ENCODE measurements at regions not wholly inside any gene's neighbourhood (a gene's known extent, or its start where the extent isn't known, plus 50 kb on each side); places are given as distances from the start of the nearest gene placed in this dataset.

- Histone ChIP-seq H3K4me1 (ENCODE audit: insufficient read depth, poor library complexity, severe bottlenecking) (no peaks in the 10 kb centered on the region), H3K9me3 (ENCODE audit: severe bottlenecking) (no peaks in the 10 kb centered on the region), H3K27me3 (ENCODE audit: insufficient read depth, poor library complexity, severe bottlenecking) (peaks cover 22% of the 10 kb centered on the region), H3K4me3 (ENCODE audit: severe bottlenecking) (no peak overlapping the region), H3K36me3 (ENCODE audit: low read depth) (no peaks in the 10 kb centered on the region), H3K27ac (ENCODE audit: poor library complexity, severe bottlenecking) (no peak overlapping the region)
- ATAC-seq (ENCODE audit: low read depth) (no peak), DNase-seq (ENCODE audit: low spot score) (no peak)
- TF ChIP-seq, protein P1, sequence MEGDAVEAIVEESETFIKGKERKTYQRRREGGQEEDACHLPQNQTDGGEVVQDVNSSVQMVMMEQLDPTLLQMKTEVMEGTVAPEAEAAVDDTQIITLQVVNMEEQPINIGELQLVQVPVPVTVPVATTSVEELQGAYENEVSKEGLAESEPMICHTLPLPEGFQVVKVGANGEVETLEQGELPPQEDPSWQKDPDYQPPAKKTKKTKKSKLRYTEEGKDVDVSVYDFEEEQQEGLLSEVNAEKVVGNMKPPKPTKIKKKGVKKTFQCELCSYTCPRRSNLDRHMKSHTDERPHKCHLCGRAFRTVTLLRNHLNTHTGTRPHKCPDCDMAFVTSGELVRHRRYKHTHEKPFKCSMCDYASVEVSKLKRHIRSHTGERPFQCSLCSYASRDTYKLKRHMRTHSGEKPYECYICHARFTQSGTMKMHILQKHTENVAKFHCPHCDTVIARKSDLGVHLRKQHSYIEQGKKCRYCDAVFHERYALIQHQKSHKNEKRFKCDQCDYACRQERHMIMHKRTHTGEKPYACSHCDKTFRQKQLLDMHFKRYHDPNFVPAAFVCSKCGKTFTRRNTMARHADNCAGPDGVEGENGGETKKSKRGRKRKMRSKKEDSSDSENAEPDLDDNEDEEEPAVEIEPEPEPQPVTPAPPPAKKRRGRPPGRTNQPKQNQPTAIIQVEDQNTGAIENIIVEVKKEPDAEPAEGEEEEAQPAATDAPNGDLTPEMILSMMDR (IDR thresholded peaks at IDR 0.05; ENCODE audit: poor library complexity, severe bottlenecking), result no peak
Measured at GRCh38 chr5:176719113-176719739, 71.9 kb downstream of the TSPAN17 start.

DNA sequence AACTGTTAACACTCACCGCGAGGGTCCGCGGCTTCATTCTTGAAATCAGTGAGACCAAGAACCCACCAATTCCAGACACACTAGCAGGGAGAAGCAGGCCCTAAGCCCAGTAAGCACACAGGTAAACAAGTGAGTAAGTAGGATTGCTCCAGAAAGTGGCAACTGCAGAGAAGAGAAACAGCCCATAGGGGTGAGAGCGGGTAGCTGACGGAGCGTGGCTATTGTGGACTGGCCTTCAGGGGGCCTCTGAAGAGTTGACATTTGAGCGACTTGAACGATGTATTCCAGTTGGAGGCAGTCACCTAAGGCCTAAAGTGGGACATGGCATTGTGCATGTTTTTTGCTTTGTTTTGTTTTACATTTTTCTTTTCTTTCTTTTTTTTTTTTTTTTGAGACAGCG, 74.2 kb downstream of the TSPAN17 start:
- no peak for DNase-seq (ENCODE audit: low spot score)
- no peak overlapping the region for H3K27ac ChIP-seq (ENCODE audit: poor library complexity, severe bottlenecking)
- no peaks in the 10 kb centered on the region for H3K36me3 ChIP-seq (ENCODE audit: low read depth)
- H3K4me3 ChIP-seq (ENCODE audit: severe bottlenecking), result no peak overlapping the region
- TF ChIP-seq, protein P1 (IDR thresholded peaks at IDR 0.05; ENCODE audit: poor library complexity, severe bottlenecking), result no peak
- no peak for ATAC-seq (ENCODE audit: low read depth)
- H3K4me1 ChIP-seq (ENCODE audit: insufficient read depth, poor library complexity, severe bottlenecking), result no peaks in the 10 kb centered on the region
- peaks cover 39% of the 10 kb centered on the region for H3K27me3 ChIP-seq (ENCODE audit: insufficient read depth, poor library complexity, severe bottlenecking)
- no peaks in the 10 kb centered on the region for H3K9me3 ChIP-seq (ENCODE audit: severe bottlenecking)

- ATAC-seq (ENCODE audit: low read depth), result no peak
- H3K4me3 ChIP-seq (ENCODE audit: severe bottlenecking), result no peak overlapping the region
- H3K27me3 ChIP-seq (ENCODE audit: insufficient read depth, poor library complexity, severe bottlenecking), result peaks cover 44% of the 10 kb centered on the region
- TF ChIP-seq, protein P1 (IDR thresholded peaks at IDR 0.05; ENCODE audit: poor library complexity, severe bottlenecking), result no peak
- H3K9me3 ChIP-seq (ENCODE audit: severe bottlenecking), result no peaks in the 10 kb centered on the region
- no peaks in the 10 kb centered on the region for H3K36me3 ChIP-seq (ENCODE audit: low read depth)
- H3K27ac ChIP-seq (ENCODE audit: poor library complexity, severe bottlenecking), result no peak overlapping the region
- H3K4me1 ChIP-seq (ENCODE audit: insufficient read depth, poor library complexity, severe bottlenecking), result no peaks in the 10 kb centered on the region
- DNase-seq (ENCODE audit: low spot score), result no peak
Measured at GRCh38 chr5:176722757-176723156, 75.5 kb downstream of the TSPAN17 start.

- no peaks in the 10 kb centered on the region for H3K4me1 ChIP-seq (ENCODE audit: insufficient read depth, poor library complexity, severe bottlenecking)
Measured at GRCh38 chr5:176723440-176723839, 76.2 kb downstream of the TSPAN17 start.

DNA sequence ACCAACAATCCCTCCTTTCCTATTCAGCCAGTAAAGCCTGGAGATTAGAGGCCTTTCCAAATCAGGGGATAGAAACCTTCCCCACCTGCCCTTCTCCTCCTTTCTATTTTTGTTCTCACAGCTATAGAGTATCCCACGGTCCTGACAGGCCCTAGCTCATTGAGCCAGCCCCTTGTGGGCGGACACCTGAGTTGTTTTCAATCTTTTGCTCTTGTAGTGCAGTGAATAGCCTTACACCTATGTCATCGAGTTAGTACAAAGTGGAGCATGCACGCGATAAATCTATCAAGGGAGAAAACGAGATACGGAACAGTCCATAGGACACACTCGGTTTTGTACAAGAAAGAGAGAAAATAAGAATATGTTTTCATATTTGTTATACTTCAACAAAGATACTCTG, 77.2 kb downstream of the TSPAN17 start:
- H3K27me3 ChIP-seq (ENCODE audit: insufficient read depth, poor library complexity, severe bottlenecking), result peaks cover 41% of the 10 kb centered on the region
- ATAC-seq (ENCODE audit: low read depth) (no peak), DNase-seq (ENCODE audit: low spot score) (no peak)
- H3K9me3 ChIP-seq (ENCODE audit: severe bottlenecking), result no peaks in the 10 kb centered on the region
- H3K4me3 ChIP-seq (ENCODE audit: severe bottlenecking), result no peak overlapping the region
- no peak overlapping the region for H3K27ac ChIP-seq (ENCODE audit: poor library complexity, severe bottlenecking)
- H3K4me1 ChIP-seq (ENCODE audit: insufficient read depth, poor library complexity, severe bottlenecking), result no peaks in the 10 kb centered on the region
- TF ChIP-seq, protein P1 (IDR thresholded peaks at IDR 0.05; ENCODE audit: poor library complexity, severe bottlenecking), result no peak
- no peaks in the 10 kb centered on the region for H3K36me3 ChIP-seq (ENCODE audit: low read depth)

More at GRCh38 chr5:176723440-176723839, 76.2 kb downstream of the TSPAN17 start:
- TF ChIP-seq, protein P1 (IDR thresholded peaks at IDR 0.05; ENCODE audit: poor library complexity, severe bottlenecking), result no peak
- no peak overlapping the region for H3K4me3 ChIP-seq (ENCODE audit: severe bottlenecking)
- no peak for DNase-seq (ENCODE audit: low spot score)
- H3K9me3 ChIP-seq (ENCODE audit: severe bottlenecking), result no peaks in the 10 kb centered on the region
- ATAC-seq (ENCODE audit: low read depth), result no peak
- H3K27ac ChIP-seq (ENCODE audit: poor library complexity, severe bottlenecking), result no peak overlapping the region
- H3K36me3 ChIP-seq (ENCODE audit: low read depth), result no peaks in the 10 kb centered on the region
- peaks cover 39% of the 10 kb centered on the region for H3K27me3 ChIP-seq (ENCODE audit: insufficient read depth, poor library complexity, severe bottlenecking)

Measured in RWPE2 (cell line).